ENCODE measurements at regions not wholly inside any gene's neighbourhood (a gene's known extent, or its start where the extent isn't known, plus 50 kb on each side); places are given as distances from the start of the nearest gene placed in this dataset.

DNA sequence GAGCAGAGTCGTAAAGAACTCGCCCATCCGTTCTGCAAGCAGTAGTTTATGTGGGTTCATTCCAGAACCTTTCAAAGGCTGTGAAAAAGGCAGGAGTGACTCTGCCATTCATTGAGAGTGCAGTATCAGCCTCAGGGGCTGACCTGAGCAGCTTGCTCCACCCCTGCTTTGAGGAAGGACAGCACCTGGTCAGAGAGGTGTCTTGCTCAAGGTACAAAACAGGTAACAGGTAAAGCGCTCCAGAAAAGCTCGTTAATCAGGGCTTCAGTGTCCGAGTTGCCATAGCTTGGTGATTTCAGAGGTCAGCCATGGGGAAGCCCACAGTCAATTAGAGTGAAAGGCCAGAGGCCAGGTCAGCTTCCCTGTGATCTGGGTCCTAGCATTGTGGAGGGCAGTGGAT lies 251.1 kb downstream of the ABCC12 start:
- TF ChIP-seq, protein P1, sequence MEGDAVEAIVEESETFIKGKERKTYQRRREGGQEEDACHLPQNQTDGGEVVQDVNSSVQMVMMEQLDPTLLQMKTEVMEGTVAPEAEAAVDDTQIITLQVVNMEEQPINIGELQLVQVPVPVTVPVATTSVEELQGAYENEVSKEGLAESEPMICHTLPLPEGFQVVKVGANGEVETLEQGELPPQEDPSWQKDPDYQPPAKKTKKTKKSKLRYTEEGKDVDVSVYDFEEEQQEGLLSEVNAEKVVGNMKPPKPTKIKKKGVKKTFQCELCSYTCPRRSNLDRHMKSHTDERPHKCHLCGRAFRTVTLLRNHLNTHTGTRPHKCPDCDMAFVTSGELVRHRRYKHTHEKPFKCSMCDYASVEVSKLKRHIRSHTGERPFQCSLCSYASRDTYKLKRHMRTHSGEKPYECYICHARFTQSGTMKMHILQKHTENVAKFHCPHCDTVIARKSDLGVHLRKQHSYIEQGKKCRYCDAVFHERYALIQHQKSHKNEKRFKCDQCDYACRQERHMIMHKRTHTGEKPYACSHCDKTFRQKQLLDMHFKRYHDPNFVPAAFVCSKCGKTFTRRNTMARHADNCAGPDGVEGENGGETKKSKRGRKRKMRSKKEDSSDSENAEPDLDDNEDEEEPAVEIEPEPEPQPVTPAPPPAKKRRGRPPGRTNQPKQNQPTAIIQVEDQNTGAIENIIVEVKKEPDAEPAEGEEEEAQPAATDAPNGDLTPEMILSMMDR (conservative IDR thresholded peaks at IDR 0.05 in 1 of 2, IDR thresholded peaks at IDR 0.05 in 1 of 2; ENCODE audit: extremely low read depth in 1 of 2, insufficient read depth in 1 of 2, low read depth in 1 of 2, low read length in 2 of 2) = no peak
- TF ChIP-seq EZH2 (IDR thresholded peaks at IDR 0.05; ENCODE audit: borderline replicate concordance, low read length) = no peak

Data from mammary epithelial cell (primary cell).